ENCODE measurements at regions not wholly inside any gene's neighbourhood (a gene's known extent, or its start where the extent isn't known, plus 50 kb on each side); places are given as distances from the start of the nearest gene placed in this dataset.

DNA sequence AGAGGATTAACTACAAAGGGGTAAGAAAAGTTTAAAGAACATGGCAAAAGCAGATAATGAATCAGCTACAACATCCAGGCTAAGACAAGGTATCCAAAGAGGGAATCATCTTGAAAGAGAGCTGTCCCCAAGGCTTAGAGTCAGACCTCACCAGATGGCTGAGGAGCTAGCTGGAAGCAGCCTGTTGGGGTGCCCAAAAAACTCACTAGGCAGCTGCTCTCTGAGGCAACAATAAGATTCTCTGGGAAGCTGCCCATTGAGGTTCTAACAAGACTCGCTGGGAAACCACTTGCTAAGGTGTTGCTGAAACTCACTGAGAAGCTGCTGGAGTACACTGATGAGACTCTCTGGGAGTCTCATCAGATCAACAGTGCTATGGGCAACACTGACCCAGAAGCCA, 185.2 kb downstream of the CETN3 start:
- ATAC-seq (no peak), DNase-seq (ENCODE audit: low read depth, low spot score) (no peak)
- ChIA-PET CTCF (no interaction called here), POLR2A (no interaction called here)
- BruUV-seq (replicated peaks), result no TSS peak
- Histone ChIP-seq H3K4me3 (ENCODE audit: low read depth in 2 of 2, low read length in 2 of 2) (no peak overlapping the region), H3K9me3 (ENCODE audit: control insufficient read depth, insufficient read depth, low read depth, low read length) (no peaks in the 10 kb centered on the region), H3K27ac (ENCODE audit: low read length) (no peak overlapping the region), H3K4me1 (ENCODE audit: control insufficient read depth, insufficient read depth, low read length) (no peaks in the 10 kb centered on the region), H3K27me3 (ENCODE audit: control insufficient read depth, insufficient read depth, low read length) (no peaks in the 10 kb centered on the region), H3K36me3 (ENCODE audit: control insufficient read depth, insufficient read depth, low read length) (no peaks in the 10 kb centered on the region)
- in situ Hi-C loops (cut with HindIII; ENCODE audit: low pct_unique_long_range_greater_than_20kb, low sequenced_read_pairs), result no loop called here
- intact Hi-C loops (cut with micrococcal nuclease; ENCODE audit: unreplicated experiment), result no loop called here
- TF ChIP-seq, protein P1, sequence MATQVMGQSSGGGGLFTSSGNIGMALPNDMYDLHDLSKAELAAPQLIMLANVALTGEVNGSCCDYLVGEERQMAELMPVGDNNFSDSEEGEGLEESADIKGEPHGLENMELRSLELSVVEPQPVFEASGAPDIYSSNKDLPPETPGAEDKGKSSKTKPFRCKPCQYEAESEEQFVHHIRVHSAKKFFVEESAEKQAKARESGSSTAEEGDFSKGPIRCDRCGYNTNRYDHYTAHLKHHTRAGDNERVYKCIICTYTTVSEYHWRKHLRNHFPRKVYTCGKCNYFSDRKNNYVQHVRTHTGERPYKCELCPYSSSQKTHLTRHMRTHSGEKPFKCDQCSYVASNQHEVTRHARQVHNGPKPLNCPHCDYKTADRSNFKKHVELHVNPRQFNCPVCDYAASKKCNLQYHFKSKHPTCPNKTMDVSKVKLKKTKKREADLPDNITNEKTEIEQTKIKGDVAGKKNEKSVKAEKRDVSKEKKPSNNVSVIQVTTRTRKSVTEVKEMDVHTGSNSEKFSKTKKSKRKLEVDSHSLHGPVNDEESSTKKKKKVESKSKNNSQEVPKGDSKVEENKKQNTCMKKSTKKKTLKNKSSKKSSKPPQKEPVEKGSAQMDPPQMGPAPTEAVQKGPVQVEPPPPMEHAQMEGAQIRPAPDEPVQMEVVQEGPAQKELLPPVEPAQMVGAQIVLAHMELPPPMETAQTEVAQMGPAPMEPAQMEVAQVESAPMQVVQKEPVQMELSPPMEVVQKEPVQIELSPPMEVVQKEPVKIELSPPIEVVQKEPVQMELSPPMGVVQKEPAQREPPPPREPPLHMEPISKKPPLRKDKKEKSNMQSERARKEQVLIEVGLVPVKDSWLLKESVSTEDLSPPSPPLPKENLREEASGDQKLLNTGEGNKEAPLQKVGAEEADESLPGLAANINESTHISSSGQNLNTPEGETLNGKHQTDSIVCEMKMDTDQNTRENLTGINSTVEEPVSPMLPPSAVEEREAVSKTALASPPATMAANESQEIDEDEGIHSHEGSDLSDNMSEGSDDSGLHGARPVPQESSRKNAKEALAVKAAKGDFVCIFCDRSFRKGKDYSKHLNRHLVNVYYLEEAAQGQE (IDR thresholded peaks at IDR 0.05; ENCODE audit: insufficient read depth in 1 of 2, low read depth in 2 of 2, low read length in 1 of 2), result no peak
- TF ChIP-seq, protein P2, sequence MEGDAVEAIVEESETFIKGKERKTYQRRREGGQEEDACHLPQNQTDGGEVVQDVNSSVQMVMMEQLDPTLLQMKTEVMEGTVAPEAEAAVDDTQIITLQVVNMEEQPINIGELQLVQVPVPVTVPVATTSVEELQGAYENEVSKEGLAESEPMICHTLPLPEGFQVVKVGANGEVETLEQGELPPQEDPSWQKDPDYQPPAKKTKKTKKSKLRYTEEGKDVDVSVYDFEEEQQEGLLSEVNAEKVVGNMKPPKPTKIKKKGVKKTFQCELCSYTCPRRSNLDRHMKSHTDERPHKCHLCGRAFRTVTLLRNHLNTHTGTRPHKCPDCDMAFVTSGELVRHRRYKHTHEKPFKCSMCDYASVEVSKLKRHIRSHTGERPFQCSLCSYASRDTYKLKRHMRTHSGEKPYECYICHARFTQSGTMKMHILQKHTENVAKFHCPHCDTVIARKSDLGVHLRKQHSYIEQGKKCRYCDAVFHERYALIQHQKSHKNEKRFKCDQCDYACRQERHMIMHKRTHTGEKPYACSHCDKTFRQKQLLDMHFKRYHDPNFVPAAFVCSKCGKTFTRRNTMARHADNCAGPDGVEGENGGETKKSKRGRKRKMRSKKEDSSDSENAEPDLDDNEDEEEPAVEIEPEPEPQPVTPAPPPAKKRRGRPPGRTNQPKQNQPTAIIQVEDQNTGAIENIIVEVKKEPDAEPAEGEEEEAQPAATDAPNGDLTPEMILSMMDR (IDR thresholded peaks at IDR 0.05), result no peak
- TF ChIP-seq POLR2AphosphoS5 (IDR thresholded peaks at IDR 0.05; ENCODE audit: low read depth, low read length) (no peak), TCF7L2 (IDR thresholded peaks at IDR 0.05; ENCODE audit: low read depth, low read length) (no peak), SIN3A (IDR thresholded peaks at IDR 0.05; ENCODE audit: borderline replicate concordance, insufficient read depth, low read depth, low read length) (no peak)

DNA sequence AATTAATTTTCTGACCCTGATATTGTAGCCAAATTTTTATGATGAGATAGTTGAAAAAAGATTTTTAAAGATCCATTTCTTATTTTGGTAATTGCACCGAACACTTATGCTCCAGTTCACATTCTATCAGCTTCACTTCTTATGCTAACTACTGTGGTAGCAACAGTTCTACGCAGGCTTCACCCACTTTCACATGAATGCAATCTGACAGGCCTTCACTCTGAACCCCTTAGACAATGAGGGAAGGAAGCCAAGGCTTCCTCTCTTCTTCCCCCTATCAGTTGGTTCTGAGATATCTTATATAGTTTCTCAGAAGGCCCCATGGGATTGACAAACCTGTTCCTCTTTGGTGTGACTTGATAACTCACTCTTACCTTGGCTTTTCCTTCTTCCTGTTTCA, 185.8 kb downstream of the CETN3 start:
- no peak overlapping the region for H3K27ac ChIP-seq (ENCODE audit: low read length)
- H3K9me3 ChIP-seq (ENCODE audit: control insufficient read depth, insufficient read depth, low read depth, low read length), result no peaks in the 10 kb centered on the region
- H3K27me3 ChIP-seq (ENCODE audit: control insufficient read depth, insufficient read depth, low read length), result no peaks in the 10 kb centered on the region
- in situ Hi-C loops (cut with HindIII; ENCODE audit: low pct_unique_long_range_greater_than_20kb, low sequenced_read_pairs), result no loop called here
- CTCF ChIA-PET, result no interaction called here
- H3K4me1 ChIP-seq (ENCODE audit: control insufficient read depth, insufficient read depth, low read length), result no peaks in the 10 kb centered on the region
- intact Hi-C loops (cut with micrococcal nuclease; ENCODE audit: unreplicated experiment), result no loop called here
- no TSS peak for BruUV-seq (replicated peaks)
- POLR2A ChIA-PET, result no interaction called here
- ATAC-seq, result no peak
- no peak overlapping the region for H3K4me3 ChIP-seq (ENCODE audit: low read depth in 2 of 2, low read length in 2 of 2)
- H3K36me3 ChIP-seq (ENCODE audit: control insufficient read depth, insufficient read depth, low read length), result no peaks in the 10 kb centered on the region
- DNase-seq (ENCODE audit: low read depth, low spot score), result no peak
- TF ChIP-seq, protein P1 (IDR thresholded peaks at IDR 0.05; ENCODE audit: insufficient read depth in 1 of 2, low read depth in 2 of 2, low read length in 1 of 2), result no peak
- no peak for TF ChIP-seq POLR2AphosphoS5 (IDR thresholded peaks at IDR 0.05; ENCODE audit: low read depth, low read length)
- TF ChIP-seq SIN3A (IDR thresholded peaks at IDR 0.05; ENCODE audit: borderline replicate concordance, insufficient read depth, low read depth, low read length), result no peak
- no peak for TF ChIP-seq TCF7L2 (IDR thresholded peaks at IDR 0.05; ENCODE audit: low read depth, low read length)
- TF ChIP-seq, protein P2 (IDR thresholded peaks at IDR 0.05), result no peak
